Activated T-cell treated with anti-CD3 and anti-CD28 coated beads for 48 hours (primary cell): ENCODE measurements at regions not wholly inside any gene's neighbourhood (a gene's known extent, or its start where the extent isn't known, plus 50 kb on each side); places are given as distances from the start of the nearest gene placed in this dataset.
"Not testable (repeated sequence)": the region's sequence is repeated elsewhere in the genome, so short reads cannot be mapped to it uniquely, and the experiment has no call there.

Experiments
- DNase-seq: peaks from one replicate; pipeline ENCODE4 v3.0.0-alpha.2; 2020; ENCODE audit warnings: low read depth

DNA sequence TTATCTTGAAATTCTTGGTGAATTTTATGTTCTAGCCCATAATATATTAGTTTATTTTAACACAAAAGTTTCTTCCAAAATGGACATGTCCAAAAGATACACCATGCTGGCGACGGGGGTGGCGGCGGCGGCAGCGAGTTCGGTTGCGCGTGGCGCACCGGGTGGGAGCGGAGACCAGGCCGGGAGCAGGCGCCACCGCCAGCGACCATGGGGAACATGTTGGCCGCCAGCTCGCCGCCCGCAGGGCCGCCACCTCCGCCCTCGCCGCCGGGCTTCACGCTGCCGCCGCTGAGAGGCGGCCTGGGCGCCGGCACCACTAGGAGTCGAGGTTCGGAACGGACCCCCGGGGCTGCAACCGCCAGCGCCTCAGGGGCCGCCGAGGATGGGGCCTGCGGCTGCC, 167.2 kb downstream of the POTEG start:
- DNase-seq = not testable (repeated sequence)

DNA sequence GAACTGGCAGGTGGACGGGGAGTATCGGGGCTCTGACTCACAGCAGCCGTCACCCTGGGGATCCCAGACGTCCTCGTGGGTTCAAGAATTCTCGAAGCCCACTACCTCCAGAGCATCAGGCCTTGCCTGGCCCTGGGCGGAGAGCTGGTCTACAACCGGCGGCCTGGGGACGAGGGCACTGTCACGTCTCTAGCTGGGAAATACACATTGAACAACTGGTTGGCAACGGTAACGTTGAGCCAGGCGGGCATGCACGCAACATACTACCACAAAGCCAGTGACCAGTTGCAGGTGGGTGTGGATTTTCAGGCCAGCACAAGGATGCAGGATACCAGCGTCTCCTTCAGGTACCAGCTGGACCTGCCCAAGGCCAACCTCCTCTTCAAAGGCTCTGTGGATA, 166.5 kb downstream of the POTEG start:
- DNase-seq = not testable (repeated sequence)

DNA sequence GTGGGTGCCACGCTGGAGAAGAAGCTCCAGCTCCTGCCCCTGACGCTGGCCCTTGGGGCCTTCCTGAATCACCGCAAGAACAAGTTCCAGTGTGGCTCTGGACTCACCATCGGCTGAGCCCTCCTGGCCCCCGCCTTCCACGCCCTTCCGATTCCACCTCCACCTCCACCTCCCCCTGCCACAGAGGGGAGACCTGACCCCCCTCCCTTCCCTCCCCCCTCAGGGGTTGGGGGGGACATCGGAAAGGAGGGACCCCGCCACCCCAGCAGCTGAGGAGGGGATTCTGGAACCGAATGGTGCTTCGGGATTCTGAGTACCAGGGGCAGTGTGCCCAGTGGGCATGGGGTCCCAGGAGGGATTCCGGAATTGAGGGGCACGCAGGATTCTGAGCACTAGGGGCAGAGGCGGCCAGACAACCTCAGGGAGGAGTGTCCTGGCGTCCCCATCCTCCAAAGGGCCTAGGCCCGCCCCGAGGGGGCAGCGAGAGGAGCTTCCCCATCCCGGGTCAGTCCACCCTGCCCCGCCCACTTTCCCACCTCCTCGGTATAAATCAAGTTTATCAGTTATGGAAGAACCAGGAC, 166.0 kb downstream of the POTEG start:
- not testable (repeated sequence) for DNase-seq

DNA sequence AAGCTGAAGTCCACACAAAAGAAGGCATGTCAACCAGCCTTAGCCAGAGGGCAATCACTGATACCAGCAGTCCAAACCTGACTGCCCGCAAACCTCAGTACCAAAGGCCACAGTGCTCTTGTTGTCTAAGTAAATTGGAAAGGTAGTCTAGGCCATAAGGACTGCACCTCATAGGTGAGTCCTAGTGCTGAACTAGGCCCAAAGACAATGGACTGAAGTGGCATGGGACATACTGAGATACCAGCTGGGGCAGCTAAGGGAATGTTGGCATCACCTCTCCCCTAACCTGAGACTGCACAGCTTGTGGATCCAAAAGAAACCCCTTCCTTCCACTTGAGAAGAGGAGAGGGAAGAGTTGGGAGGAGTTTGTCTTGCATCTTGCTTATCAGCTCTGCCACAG, 161.9 kb downstream of the POTEG start:
- DNase-seq = not testable (repeated sequence)

DNA sequence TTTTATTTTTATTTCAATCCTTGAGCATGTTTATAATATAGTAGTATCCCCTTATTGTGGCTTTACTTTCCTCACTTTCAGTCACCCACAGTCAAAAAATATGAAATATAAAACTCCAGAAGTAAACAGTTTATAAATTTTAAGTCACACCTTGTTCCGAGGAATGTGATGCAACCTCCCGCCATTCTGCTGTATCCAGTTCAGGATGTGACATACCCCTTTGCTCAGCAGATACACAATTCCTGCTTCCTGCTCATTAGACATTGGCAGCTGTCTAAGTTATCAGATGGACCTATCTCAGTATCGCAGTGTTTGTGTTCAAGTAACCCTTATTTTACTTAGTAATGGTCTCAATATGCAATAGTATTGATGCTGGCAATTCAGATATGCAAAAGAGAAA, 144.5 kb downstream of the POTEG start:
- DNase-seq = not testable (repeated sequence)

DNA sequence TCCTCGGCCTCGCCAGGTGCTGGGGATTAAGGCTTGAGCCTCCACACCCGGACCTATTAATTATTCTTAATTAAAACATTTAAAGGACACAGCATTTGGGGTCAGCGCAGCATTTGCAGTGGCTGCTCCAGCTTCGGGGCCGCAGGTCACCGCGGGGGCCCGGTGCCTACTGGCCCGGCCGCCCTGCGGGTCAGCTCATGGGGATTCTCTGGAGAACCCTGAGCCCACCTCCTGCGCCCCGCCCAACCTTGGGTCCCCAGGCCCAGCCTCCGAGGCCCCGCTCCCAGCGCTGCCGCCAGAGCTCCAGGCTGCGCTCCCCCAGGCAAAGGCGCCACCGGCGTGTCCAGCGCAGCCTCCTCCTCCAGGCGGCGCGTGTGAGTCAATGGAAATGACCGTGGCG, 133.9 kb downstream of the POTEG start:
- DNase-seq = not testable (repeated sequence)

DNA sequence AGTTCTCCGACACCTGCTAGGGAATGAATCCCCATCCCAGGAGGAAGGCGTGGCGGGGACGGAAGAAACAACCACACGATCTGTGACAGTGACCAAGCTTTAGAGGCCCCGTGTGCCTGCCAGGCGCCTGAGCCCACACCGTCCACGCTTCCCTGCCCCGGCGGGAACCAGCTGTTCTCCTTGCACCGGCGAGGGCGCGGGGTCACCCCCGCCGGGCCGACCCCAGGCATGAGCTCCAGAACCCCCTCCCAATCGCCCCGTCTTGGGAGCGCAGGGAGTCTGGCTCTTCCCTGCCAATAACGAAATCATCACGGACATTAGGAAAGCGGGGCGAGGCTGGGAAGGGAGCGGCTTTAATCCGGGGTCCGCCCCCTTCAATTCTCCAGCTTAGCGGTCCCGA, 133.3 kb downstream of the POTEG start:
- DNase-seq = not testable (repeated sequence)

DNA sequence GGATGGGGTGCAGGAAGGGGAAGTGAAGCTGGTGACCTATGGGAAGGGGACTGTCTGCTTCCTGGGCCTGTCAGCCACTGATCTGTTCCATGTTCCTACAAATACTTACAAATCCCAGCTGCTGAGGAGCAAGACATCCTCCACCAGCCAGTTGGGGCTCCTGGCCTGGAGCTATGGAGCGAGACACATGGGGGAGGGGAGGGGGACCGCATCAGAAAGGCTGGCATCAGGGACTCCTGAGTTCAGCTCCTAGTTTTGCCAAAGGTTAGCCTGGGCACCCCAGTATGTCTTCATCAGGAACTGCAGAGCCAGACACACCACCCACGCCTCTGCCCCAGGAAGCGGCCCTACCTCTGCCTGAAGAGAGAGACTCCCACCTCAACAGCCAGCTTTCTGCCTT, 130.3 kb downstream of the POTEG start:
- not testable (repeated sequence) for DNase-seq

DNA sequence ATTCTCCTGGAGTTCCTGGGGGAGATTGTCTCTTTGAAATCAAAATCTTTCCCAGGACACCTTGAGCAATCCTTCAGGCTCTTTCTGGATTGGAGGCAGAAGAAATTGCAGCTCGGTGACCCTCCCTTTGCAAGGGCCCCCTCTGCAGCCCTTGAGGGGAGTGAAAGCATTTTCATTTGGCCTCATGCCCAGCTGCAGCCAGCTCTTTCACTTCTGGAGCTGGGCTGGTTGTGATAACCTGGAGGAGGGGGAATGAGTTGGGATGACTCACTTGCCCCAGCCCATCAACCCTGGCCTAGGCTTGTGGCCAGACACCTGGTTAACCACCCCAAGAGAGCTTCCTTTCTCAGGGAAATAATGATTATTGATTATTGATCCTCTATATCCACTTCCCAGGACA, 129.7 kb downstream of the POTEG start:
- not testable (repeated sequence) for DNase-seq

DNA sequence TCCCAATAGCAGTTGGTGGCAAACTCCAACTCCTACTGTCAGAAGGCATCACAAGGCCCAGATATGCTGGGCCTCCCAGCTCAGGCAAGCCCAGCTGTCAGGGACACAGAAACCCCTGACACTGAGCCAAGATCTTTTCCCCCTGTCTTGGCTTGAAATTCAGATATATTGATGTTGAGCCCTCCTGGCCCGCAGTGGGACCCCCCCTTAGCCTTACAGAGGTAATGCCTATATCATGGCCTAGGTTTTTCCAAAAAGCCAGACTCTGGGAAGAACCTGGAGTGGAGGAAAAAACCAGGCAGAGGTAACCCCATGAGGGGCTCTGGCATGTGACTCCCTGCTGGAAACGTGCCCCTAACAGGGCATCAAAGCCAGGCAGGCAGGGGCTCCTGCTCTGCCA, 129.2 kb downstream of the POTEG start:
- not testable (repeated sequence) for DNase-seq

DNA sequence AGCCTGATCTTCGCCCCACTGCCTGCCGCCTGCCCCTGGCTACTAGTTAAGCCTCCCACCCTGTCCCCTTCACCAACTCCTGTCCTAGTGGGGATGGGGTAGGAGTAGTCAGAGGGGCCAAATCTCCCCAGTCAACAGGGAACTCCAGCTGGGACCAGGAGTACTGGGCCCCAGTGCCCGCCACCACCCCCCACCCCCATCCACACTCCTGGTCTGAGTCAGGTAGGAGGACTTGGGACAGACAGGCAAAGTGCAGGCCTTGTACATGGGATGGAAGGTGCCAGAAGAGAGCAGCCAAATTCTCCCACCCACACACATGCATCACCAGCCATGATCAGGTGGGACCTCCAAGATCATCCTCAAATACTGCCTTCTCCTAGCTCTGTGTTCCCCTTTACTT, 128.4 kb downstream of the POTEG start:
- not testable (repeated sequence) for DNase-seq

DNA sequence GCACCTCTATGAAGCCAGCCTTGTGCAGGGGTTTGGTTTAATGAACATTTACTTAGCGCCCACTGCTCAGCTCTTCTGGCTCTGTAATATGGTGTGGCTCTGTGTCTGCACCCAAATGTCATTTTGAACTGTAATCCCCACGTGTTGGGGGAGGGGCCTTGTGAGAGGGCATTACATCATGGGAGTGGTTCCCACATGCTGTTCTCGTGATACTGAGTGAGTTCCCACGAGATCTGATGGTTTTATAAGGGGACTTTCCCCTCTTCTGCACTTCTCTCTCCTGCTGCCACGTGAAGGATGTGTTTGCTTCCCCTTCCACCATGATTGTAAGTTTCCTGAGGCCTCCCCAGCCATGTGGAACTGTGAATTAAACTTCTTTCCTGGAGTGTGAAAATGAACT, 127.7 kb downstream of the POTEG start:
- DNase-seq = not testable (repeated sequence)

DNA sequence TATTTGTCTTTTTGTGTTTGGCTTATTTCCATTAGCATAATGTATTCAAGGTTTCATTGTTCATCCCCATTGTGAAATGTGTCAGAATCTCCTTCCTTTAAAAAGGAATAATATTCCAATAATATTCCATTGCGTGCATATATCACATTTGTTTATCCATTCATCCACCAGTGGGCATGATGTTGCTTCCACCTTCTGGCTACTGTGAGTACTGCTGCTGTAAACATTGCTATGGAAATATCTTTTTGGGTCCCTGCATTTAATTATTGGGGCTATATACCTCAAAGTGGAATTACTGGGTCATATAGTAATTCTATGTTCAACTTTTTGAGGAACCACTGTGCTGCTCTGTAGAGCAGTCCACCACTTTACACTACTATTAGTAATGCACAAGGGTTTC, 123.1 kb downstream of the POTEG start:
- not testable (repeated sequence) for DNase-seq

DNA sequence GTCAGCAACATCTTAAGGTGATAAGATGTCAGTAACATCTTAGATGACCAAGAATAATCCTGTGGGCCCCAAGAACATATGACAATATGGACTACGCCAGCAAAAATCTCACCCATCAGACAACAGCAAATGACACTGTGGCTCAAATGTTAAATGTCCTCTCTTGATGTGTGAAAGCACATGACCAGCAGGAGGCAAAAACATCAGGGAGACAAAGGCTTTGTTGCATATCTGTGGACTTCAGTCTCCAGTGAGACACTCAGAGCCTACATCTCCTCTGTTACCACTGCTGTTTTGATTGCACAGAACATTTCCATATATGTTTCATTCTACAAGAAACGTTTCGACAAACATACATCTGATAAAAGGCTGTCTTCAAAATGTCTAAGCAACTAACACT, 103.5 kb downstream of the POTEG start:
- not testable (repeated sequence) for DNase-seq

DNA sequence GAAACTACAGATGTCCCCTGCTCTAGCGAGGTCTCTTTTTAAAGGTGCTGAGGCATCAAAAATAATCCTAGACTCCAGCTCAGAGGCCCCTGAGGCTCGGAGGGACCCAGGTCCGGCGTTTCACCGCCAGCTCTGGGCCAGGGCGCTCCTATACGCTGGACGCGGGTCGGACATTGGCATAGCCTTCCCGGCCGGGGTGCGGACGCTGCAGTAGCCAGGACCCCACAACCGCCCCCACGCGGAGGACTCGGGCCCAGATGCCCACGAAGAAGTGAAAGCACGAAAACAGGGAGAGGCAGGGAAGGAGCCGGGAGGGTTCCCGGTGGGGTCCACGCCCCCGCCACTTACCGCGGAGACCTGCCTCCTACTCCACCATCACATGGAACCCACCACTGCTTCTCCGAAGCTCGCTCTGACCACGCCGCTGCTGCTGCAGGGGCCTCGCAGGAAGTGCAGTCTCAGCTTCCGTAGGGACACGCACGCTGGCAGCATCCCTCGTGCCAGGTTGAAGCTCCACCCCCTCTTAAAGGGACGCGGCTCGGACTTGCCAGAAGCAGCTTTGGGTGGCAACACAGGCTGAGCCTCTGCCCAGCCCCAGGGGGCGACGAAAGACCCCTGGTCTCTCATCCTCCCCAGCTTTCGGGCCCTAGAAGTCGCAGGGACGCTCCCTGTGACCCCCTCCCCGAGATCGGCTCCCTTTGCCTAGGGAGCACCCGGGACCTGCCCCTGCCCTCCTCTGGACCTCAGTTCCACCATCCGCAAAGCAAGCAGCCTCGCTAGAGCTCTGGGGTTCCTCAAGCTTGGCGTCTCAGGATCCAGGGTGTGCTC, 96.7 kb downstream of the POTEG start:
- not testable (repeated sequence) for DNase-seq

DNA sequence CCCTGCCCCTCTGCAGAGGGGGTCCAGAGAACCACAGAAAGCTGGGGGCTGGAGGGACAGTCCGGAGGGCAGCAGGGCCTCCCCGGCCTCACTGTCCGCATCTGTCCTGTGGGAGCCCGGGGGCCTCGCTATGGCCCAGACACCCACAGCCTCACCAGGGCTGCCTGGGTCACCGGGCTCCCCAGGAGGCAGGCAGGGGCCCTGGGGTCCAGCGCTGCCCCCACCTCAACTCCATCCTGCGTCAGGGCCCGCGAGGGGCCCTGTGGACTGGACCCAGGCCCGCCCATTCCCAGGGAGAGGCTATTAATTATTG, 96.1 kb downstream of the POTEG start:
- not testable (repeated sequence) for DNase-seq

DNA sequence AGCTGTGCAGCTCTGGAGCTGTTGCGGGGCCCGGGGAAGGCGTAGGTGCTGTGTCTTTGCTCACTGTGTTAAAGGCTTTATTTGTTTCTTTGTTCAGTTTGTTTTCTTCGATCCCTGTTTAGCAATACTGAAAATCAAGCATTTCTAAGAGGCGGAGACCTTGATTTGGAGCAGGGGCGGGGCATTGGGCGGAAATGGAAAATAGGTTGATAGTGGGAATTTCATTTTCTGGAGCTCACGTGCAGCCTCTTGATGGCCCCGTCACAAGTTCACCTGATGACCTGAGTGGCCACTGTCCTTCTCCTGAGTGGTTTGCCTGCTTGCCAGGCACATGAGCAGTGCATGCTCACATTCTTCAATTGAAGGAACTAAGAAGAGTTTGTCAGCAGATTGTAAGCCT, 93.2 kb downstream of the POTEG start:
- DNase-seq = not testable (repeated sequence)

DNA sequence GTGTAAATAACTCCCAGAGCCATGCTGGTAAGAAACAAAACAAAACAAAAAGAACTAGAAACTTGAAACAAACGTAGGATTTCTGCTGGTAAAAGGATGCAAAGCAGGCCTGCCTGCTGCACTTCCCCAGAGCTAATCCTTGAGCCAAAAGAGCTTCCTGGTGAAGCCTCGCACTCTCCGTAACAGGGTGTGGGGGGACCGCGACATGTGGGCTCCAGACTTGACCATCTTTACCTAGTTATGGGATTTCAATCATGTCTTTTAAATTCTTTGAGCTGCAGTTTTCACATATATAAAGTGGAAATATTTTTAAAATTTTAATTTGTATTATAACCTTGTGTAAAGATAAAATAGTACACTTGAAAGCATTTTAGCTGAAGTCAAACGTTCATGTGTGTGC, 92.5 kb downstream of the POTEG start:
- DNase-seq = not testable (repeated sequence)

DNA sequence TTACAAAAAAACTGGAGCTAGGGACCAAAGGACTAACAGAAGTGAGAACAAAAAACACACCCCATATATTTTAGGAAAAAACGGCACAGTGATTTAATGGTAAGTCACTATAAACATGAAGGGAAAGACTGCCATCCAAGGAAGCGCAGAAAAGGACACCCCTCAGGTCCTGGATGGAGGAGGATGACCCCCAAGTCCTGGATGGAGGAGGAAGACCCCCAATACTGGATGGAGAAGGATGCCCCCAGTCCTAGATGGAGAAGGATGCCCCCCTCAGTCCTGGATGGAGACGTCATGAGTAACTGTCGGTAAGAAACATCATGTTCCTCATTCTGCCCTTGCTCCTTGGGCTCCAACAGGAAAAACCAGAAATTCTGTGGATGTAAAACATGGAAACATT, 89.9 kb downstream of the POTEG start:
- DNase-seq = not testable (repeated sequence)

DNA sequence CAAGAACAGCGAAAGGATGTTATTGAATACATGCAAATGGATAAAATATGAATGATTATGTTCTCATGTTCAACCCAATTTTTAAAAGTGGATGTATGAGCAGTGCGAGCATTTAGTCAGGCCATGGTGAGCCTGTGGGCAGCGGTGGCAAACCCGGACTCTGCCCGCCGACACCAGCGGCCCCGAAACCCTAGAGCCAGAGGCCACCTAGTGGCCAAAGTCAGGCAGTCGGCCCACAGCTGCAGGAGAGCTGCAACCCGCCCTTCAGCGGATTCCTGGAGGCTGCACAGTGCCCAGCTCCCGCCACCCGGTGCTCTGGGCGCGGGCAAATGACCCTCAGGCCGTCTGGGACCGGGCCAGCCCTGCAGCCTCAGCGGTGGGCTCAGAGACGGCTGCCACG, 89.5 kb downstream of the POTEG start:
- not testable (repeated sequence) for DNase-seq

DNA sequence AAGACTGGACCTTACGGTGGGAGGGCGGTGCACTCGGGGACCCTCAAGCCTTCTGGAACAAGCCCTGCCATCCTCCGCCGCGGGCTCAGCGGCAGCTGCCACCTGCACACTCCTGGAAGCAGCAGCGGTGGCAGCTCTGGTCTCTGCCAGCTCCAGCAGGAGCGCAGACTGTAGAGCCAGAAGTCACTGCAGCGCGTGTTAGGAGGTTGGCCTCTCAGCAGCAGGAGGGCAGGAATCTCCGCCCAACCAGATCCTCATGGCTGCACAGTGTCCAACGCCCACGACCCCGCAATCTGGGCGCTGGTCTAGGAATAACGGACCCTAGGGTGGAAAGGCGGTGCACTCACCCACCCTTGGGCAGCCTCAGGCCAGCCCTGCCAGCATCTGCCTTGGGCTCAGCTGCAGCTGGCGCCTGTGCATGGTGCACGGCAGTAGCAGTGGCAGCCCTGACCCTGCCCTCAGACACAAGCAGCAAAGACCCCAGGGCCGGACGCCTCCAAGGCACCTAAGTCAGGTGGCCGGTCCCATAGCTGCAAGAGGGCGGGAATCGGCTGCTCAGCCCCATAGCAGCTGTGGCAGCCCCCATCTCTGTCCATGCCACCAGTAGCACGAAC, 88.7 kb downstream of the POTEG start:
- DNase-seq = not testable (repeated sequence)

DNA sequence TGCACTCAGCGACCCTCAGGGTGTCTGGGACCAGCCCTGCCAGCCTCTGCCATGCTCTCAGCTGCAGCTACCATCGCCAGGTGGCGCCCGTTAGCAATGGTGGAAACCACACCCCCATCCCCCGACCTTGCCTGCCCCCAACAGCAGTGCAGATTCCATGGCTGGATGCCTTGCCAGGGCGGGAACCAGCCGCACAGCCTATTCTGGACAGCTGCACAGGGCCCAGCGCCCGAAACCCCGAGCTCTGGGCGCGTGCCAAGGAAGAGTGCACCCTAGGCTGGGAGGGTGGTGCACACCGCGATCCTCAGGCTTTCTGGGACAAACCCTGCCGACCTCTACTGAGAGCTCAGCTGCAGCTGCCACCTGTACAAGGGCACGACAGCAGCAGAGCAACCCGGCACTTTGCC, 88.1 kb downstream of the POTEG start:
- peak; percentile 0 for DNase-seq

DNA sequence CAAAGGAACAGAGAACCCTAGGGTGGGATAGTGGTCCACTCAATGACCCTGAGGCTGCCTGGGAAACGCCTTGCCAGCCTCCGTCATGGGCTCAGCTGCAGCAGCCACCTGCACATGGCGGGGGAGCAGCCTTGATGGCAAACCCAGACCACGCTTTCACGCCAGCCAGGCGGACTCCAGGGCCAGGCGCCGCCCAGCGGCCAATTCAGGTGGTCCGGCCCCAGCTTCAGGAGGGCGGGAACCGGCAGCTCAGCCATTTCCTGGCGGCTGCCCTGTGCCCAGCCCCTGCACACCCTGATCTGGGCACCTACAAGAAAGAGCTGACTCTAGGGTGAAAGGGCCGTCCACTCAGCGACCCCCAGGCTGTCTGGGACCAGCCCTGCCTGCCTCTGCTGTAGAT, 87.5 kb downstream of the POTEG start:
- DNase-seq = not testable (repeated sequence)
